Epithelial cell of esophagus (primary cell): ENCODE measurements at regions not wholly inside any gene's neighbourhood (a gene's known extent, or its start where the extent isn't known, plus 50 kb on each side); places are given as distances from the start of the nearest gene placed in this dataset.

Experiments used
- DNase-seq: peaks from one replicate; pipeline ENCODE4 v3.0.0; 2010; ENCODE audit warnings: low read depth
- H3K4me3 ChIP-seq: 2 replicates; pipeline ENCODE4 v1.5.1; 2011; ENCODE audit warnings: mild to moderate bottlenecking, low read length, control low read depth
- TF ChIP-seq, protein P1 (sequence below): IDR thresholded peaks from 2 replicates; pipeline ENCODE4 v1.5.1; 2011; ENCODE audit warnings: low read depth, mild to moderate bottlenecking, low read length, control low read depth, inconsistent platforms; ENCODE audit not compliant: insufficient read depth; ENCODE audit errors: missing control alignments

DNA sequence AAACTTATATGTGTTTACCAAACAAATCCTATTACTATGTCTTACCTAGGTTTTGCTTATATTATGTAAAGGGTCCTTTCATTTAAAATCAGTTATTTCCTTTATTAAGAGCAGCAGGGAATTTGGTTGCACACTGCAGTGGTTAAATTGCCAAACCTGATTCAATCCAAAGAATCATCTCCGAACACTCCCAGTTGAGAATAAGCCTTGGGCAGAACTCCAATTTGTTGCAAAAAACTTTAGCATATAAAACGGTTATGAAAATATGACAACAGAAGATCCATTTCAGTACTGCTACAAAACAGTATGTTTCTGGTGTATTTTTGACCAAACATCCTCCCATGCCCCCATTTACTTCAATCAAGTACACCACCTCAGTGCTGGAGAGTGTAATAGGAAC is 587.0 kb upstream of the GRAMD2B start:
- TF ChIP-seq, protein P1, sequence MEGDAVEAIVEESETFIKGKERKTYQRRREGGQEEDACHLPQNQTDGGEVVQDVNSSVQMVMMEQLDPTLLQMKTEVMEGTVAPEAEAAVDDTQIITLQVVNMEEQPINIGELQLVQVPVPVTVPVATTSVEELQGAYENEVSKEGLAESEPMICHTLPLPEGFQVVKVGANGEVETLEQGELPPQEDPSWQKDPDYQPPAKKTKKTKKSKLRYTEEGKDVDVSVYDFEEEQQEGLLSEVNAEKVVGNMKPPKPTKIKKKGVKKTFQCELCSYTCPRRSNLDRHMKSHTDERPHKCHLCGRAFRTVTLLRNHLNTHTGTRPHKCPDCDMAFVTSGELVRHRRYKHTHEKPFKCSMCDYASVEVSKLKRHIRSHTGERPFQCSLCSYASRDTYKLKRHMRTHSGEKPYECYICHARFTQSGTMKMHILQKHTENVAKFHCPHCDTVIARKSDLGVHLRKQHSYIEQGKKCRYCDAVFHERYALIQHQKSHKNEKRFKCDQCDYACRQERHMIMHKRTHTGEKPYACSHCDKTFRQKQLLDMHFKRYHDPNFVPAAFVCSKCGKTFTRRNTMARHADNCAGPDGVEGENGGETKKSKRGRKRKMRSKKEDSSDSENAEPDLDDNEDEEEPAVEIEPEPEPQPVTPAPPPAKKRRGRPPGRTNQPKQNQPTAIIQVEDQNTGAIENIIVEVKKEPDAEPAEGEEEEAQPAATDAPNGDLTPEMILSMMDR, result no peak
- no peak overlapping the region for H3K4me3 ChIP-seq
- no peak for DNase-seq

DNA sequence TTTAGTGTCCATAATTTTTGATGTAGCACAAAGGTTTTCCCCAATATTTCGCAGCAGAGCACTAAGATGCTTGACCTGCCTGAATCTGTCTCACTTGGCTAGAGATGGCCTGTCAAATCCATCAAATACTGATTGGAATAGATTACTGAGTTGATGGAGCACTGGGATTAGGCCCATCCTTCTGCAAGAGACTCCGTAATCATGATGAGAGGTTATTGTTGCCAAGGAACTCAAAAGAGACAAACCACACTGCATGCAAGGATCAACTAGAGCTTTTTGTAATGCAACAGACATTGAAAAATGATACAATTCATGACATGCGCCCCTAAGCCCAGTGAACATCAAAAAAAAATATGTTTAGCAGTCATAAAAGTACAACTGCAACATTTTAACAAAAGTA is 585.3 kb upstream of the GRAMD2B start:
- TF ChIP-seq, protein P1, result no peak
- no peak for DNase-seq

DNA sequence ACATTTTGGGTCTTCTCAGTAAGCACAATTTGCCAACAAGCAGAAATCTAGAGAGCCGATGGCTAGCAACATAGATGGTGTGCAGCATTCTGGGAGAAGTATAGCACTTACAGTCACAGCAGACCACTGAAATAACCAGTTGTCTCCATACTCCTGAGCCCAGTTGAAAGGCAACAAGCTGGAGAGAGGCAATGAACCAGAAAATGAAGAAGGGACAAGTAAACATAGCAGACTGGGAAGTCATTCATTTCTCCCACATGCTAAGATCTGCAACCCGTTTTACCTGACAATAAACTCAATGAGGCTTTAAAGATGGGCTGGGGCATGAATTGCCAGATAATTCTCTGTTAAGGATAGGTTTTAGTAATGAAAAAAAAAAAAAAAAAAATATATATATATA is 575.6 kb upstream of the GRAMD2B start:
- no peak for DNase-seq

More for the DNA sequence above, 585.3 kb upstream of the GRAMD2B start:
- no peak overlapping the region for H3K4me3 ChIP-seq

DNA sequence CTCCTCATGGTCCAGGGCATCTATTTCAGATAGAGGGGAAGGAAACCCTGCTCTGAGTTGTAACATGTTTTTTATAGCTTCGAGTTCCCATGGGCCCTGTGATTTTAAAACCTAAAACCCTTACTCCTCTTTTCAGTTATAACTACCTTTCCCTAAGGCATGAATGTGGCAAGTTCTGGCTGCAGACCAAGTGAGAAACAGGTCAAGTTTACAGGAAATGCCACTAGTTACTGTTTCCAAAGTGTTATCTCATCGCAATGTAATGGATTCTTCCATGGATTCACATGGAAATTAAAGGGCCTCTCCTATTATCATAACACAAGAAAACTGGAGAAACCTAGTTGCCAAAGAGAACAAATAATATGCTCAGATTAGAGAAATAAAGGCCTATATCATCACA is 574.5 kb upstream of the GRAMD2B start:
- DNase-seq, result peak; percentile 59
- TF ChIP-seq, protein P1, result no peak
- H3K4me3 ChIP-seq, result no peak overlapping the region

More for the DNA sequence above, 575.6 kb upstream of the GRAMD2B start:
- H3K4me3 ChIP-seq, result no peak overlapping the region
- TF ChIP-seq, protein P1, result no peak

DNA sequence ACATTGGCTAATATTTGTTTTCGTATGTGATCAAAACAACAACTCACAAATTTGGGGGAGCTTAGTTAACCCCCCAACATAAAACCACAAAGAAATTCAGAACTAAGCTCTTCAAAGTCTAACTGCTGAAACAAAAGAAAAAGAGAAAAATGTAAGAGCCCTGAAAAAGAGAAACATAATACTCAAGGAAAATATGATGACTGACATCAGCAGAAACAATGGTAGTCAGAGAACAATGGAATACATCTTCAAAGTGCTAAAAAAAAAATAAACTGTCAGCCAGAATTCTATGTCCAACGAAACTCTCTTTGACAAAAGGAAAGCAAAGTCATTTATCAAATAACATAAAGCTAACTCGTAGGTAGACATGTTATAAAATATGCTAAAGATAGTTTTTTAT is 566.3 kb upstream of the GRAMD2B start:
- TF ChIP-seq, protein P1, result no peak
- H3K4me3 ChIP-seq, result no peak overlapping the region
- no peak for DNase-seq

DNA sequence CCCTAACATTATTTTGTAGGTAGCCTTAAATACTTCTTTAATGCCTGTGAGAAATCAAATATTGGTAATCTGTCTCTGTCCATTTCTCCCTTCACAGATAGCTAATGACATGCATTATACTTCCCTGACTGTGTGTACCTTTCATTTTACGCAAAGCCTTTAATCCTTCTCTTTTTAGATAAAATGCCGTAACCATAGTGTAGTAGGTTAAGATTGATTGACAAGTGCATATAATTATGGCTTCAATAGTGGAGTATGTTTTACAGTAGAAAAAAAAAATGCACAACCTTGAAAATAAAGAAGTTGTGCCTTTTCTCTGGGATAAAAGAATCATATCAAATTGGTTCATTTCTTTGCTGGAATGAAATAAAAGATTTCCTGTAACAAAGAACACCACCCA is 559.6 kb upstream of the GRAMD2B start:
- TF ChIP-seq, protein P1, result no peak
- no peak overlapping the region for H3K4me3 ChIP-seq
- DNase-seq, result no peak

DNA sequence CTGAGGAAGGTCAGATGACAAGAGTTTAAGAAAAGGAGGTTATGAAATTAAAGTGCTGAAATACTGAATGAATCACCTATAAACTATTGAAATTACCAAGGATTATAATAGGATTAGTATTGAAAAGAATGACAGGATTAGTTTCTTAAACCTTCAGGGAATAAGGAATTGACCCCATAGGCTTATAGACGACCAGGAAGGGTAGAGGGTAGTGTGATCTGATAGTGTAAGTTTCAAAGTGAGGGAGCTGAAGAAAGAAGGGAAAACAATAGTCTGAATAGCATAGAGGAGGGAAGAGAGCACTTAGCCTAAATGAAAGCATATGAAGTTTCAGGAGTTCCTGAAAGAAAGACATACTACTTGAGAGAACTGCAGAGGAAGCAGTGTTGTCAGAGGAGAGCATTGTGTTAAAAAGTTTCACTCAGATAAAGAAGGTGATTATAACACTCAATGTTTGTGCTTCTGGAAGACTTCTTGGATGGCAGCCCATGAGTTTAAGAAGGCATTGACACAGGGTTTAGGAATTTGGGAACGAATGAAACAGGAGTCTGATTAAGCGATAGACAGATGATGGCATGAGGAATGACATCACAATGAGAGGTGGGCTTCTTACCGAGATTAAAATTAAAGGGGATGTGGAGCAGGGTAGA is 557.9 kb upstream of the GRAMD2B start:
- peak; percentile 62 for DNase-seq
- no peak overlapping the region for H3K4me3 ChIP-seq
- TF ChIP-seq, protein P1, result no peak
